ENCODE measurements at regions not wholly inside any gene's neighbourhood (a gene's known extent, or its start where the extent isn't known, plus 50 kb on each side); places are given as distances from the start of the nearest gene placed in this dataset.

GRCh38 chr9:16033253-16033652 is 480.4 kb downstream of the CCDC171 start:
- H3K36me3 ChIP-seq (ENCODE audit: control insufficient read depth, insufficient read depth, low read length), result no peaks in the 10 kb centered on the region
- TF ChIP-seq, protein P1, sequence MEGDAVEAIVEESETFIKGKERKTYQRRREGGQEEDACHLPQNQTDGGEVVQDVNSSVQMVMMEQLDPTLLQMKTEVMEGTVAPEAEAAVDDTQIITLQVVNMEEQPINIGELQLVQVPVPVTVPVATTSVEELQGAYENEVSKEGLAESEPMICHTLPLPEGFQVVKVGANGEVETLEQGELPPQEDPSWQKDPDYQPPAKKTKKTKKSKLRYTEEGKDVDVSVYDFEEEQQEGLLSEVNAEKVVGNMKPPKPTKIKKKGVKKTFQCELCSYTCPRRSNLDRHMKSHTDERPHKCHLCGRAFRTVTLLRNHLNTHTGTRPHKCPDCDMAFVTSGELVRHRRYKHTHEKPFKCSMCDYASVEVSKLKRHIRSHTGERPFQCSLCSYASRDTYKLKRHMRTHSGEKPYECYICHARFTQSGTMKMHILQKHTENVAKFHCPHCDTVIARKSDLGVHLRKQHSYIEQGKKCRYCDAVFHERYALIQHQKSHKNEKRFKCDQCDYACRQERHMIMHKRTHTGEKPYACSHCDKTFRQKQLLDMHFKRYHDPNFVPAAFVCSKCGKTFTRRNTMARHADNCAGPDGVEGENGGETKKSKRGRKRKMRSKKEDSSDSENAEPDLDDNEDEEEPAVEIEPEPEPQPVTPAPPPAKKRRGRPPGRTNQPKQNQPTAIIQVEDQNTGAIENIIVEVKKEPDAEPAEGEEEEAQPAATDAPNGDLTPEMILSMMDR (conservative IDR thresholded peaks at IDR 0.05 in 1 of 2, IDR thresholded peaks at IDR 0.05 in 1 of 2; ENCODE audit: low read depth in 1 of 2, low read length in 2 of 2), result no peak
- TF ChIP-seq EZH2 (IDR thresholded peaks at IDR 0.05; ENCODE audit: low read length, missing control alignments), result no peak
- no peak for DNase-seq (ENCODE audit: low read depth in 2 of 2)
- H3K4me2 ChIP-seq (ENCODE audit: extremely low read depth, insufficient read depth, low read length), result no peak overlapping the region
- no peak overlapping the region for H3K4me3 ChIP-seq (replicated peaks in 1 of 4; ENCODE audit: control extremely low read depth in 1 of 4, insufficient read depth in 1 of 4, low read depth in 3 of 4, low read length in 4 of 4)
- no peaks in the 10 kb centered on the region for H4K20me1 ChIP-seq (ENCODE audit: control insufficient read depth, extremely low read depth, insufficient read depth, low read length)
- H3K9me3 ChIP-seq (ENCODE audit: control insufficient read depth, insufficient read depth, low read depth, low read length), result no peaks in the 10 kb centered on the region
- H3K27ac ChIP-seq (ENCODE audit: insufficient read depth, low read length), result no peak overlapping the region
- H2AFZ ChIP-seq (ENCODE audit: low read length), result no peak overlapping the region
- no peaks in the 10 kb centered on the region for H3K27me3 ChIP-seq (ENCODE audit: control insufficient read depth, insufficient read depth, low read length)
- H3K4me1 ChIP-seq (ENCODE audit: control insufficient read depth, extremely low read depth, insufficient read depth, low read length), result peaks cover 7% of the 10 kb centered on the region
- no peaks in the 10 kb centered on the region for H3K79me2 ChIP-seq (ENCODE audit: control insufficient read depth, insufficient read depth, low read length)
- no peak overlapping the region for H3K9ac ChIP-seq (ENCODE audit: insufficient read depth, low read length)

GRCh38 chr9:16033921-16034691 is 481.3 kb downstream of the CCDC171 start:
- Histone ChIP-seq H3K36me3 (ENCODE audit: control insufficient read depth, insufficient read depth, low read length) (no peaks in the 10 kb centered on the region), H2AFZ (ENCODE audit: low read length) (no peak overlapping the region), H3K4me2 (ENCODE audit: extremely low read depth, insufficient read depth, low read length) (no peak overlapping the region), H3K79me2 (ENCODE audit: control insufficient read depth, insufficient read depth, low read length) (no peaks in the 10 kb centered on the region), H3K9ac (ENCODE audit: insufficient read depth, low read length) (no peak overlapping the region), H4K20me1 (ENCODE audit: control insufficient read depth, extremely low read depth, insufficient read depth, low read length) (no peaks in the 10 kb centered on the region), H3K27ac (ENCODE audit: insufficient read depth, low read length) (no peak overlapping the region), H3K9me3 (ENCODE audit: control insufficient read depth, insufficient read depth, low read depth, low read length) (no peaks in the 10 kb centered on the region), H3K4me1 (ENCODE audit: control insufficient read depth, extremely low read depth, insufficient read depth, low read length) (peaks cover 4% of the 10 kb centered on the region), H3K27me3 (ENCODE audit: control insufficient read depth, insufficient read depth, low read length) (no peaks in the 10 kb centered on the region), H3K4me3 (replicated peaks in 1 of 4; ENCODE audit: control extremely low read depth in 1 of 4, insufficient read depth in 1 of 4, low read depth in 3 of 4, low read length in 4 of 4) (no peak overlapping the region)
- peak in 1 of 2 donors; percentile 12 for DNase-seq (ENCODE audit: low read depth in 2 of 2)
- TF ChIP-seq, protein P1 (conservative IDR thresholded peaks at IDR 0.05 in 1 of 2, IDR thresholded peaks at IDR 0.05 in 1 of 2; ENCODE audit: low read depth in 1 of 2, low read length in 2 of 2), result no peak
- no peak for TF ChIP-seq EZH2 (IDR thresholded peaks at IDR 0.05; ENCODE audit: low read length, missing control alignments)

DNA sequence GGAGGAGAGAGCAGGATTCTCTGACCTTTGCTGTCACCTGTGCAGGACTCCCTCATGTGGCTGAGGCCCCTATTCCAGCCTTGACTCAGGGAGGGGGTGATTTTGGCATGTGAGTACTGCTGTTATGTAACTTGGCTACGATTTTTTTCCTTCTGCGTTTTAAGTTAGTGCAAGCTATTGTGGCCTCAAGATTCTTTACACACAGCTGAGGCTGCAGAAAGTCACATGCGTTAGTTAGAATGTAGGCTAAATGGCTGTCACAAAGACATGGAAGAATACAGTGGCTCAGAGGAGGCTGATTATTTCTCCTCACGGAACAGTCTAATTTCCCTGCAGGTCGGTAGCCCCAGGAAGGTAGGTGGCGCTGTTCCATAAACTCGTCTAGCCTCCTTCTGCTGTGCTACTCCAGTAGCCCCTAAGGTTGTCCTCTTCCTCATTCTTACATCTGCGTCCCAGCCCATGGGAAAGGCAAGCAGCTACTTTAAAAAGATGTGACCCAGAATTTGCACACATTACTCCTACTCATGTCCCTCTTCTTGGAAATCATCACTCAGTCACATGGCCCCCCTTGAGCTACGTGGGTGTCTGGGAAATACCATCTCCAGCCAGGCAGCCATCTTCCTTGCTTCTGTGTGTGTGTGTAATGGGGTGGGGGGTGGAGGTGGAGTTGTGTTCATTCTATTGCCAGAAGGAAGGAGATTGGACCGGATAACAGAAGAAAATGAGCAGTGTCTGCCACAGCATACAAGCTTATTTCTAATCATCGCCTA is 486.6 kb downstream of the CCDC171 start:
- TF ChIP-seq, protein P1 (conservative IDR thresholded peaks at IDR 0.05 in 1 of 2, IDR thresholded peaks at IDR 0.05 in 1 of 2; ENCODE audit: low read depth in 1 of 2, low read length in 2 of 2), result peak in 1 of 2 donors; percentile 28
- TF ChIP-seq EZH2 (IDR thresholded peaks at IDR 0.05; ENCODE audit: low read length, missing control alignments), result no peak
- H3K79me2 ChIP-seq (ENCODE audit: control insufficient read depth, insufficient read depth, low read length), result no peaks in the 10 kb centered on the region
- H2AFZ ChIP-seq (ENCODE audit: low read length), result no peak overlapping the region
- no peak overlapping the region for H3K27ac ChIP-seq (ENCODE audit: insufficient read depth, low read length)
- no peak overlapping the region for H3K4me3 ChIP-seq (replicated peaks in 1 of 4; ENCODE audit: control extremely low read depth in 1 of 4, insufficient read depth in 1 of 4, low read depth in 3 of 4, low read length in 4 of 4)
- H4K20me1 ChIP-seq (ENCODE audit: control insufficient read depth, extremely low read depth, insufficient read depth, low read length), result no peaks in the 10 kb centered on the region
- H3K9me3 ChIP-seq (ENCODE audit: control insufficient read depth, insufficient read depth, low read depth, low read length), result no peaks in the 10 kb centered on the region
- no peaks in the 10 kb centered on the region for H3K27me3 ChIP-seq (ENCODE audit: control insufficient read depth, insufficient read depth, low read length)
- H3K9ac ChIP-seq (ENCODE audit: insufficient read depth, low read length), result no peak overlapping the region
- peak; percentile 45 to 47 for DNase-seq (ENCODE audit: low read depth in 2 of 2)
- no peak overlapping the region for H3K4me2 ChIP-seq (ENCODE audit: extremely low read depth, insufficient read depth, low read length)
- peaks cover 3% of the 10 kb centered on the region for H3K4me1 ChIP-seq (ENCODE audit: control insufficient read depth, extremely low read depth, insufficient read depth, low read length)
- H3K36me3 ChIP-seq (ENCODE audit: control insufficient read depth, insufficient read depth, low read length), result no peaks in the 10 kb centered on the region

Measured in fibroblast of lung (primary cell).